HK-2 (cell line): ENCODE measurements at regions not wholly inside any gene's neighbourhood (a gene's known extent, or its start where the extent isn't known, plus 50 kb on each side); places are given as distances from the start of the nearest gene placed in this dataset.
A peak's percentile ranks its signal among the peaks of the same experiment; 100 is the strongest.

Source experiments
- DNase-seq: peaks from one replicate; pipeline ENCODE4 v3.0.0-alpha.2; 2018; ENCODE audit not compliant: unreplicated experiment

GRCh38 chr14:97513891-97514290, 716.7 kb downstream of the VRK1 start:
- no peak for DNase-seq

GRCh38 chr14:97517566-97518234, 720.5 kb downstream of the VRK1 start:
- no peak for DNase-seq

GRCh38 chr14:97523936-97524335, 726.8 kb downstream of the VRK1 start:
- DNase-seq = peak; percentile 12

- DNase-seq = no peak
Measured at GRCh38 chr14:97524589-97525319, 727.6 kb downstream of the VRK1 start.

GRCh38 chr14:97527993-97528392, 730.8 kb downstream of the VRK1 start:
- no peak for DNase-seq

- DNase-seq = no peak
Measured at GRCh38 chr14:97532052-97532451, 734.9 kb downstream of the VRK1 start.

- no peak for DNase-seq
Measured at GRCh38 chr14:97536421-97536820, 739.2 kb downstream of the VRK1 start.

GRCh38 chr14:97538749-97539410, 741.7 kb downstream of the VRK1 start:
- no peak for DNase-seq

- DNase-seq = no peak
Measured at GRCh38 chr14:97539411-97539795, 742.2 kb downstream of the VRK1 start.

- no peak for DNase-seq
Measured at GRCh38 chr14:97539884-97540283, 742.7 kb downstream of the VRK1 start.

GRCh38 chr14:97543221-97543620, 746.0 kb downstream of the VRK1 start:
- no peak for DNase-seq

- DNase-seq = no peak
Measured at GRCh38 chr14:97543816-97544215, 746.6 kb downstream of the VRK1 start.

- no peak for DNase-seq
Measured at GRCh38 chr14:97544571-97544970, 747.4 kb downstream of the VRK1 start.

GRCh38 chr14:97546491-97547230, 749.5 kb downstream of the VRK1 start:
- DNase-seq = no peak

- no peak for DNase-seq
Measured at GRCh38 chr14:97550463-97550862, 753.3 kb downstream of the VRK1 start.

GRCh38 chr14:97554597-97554996, 757.4 kb downstream of the VRK1 start:
- DNase-seq = no peak

- no peak for DNase-seq
Measured at GRCh38 chr14:97564334-97564733, 767.2 kb downstream of the VRK1 start.

- DNase-seq = no peak
Measured at GRCh38 chr14:97571201-97571600, 774.0 kb downstream of the VRK1 start.

GRCh38 chr14:97571866-97572555, 774.8 kb downstream of the VRK1 start:
- no peak for DNase-seq

- no peak for DNase-seq
Measured at GRCh38 chr14:97572583-97573458, 775.6 kb downstream of the VRK1 start.

- DNase-seq = no peak
Measured at GRCh38 chr14:97575677-97576076, 778.5 kb downstream of the VRK1 start.
